HG02678 (cell line): ENCODE measurements at regions not wholly inside any gene's neighbourhood (a gene's known extent, or its start where the extent isn't known, plus 50 kb on each side); places are given as distances from the start of the nearest gene placed in this dataset.

Source experiments
- ATAC-seq: cut with Tn5 transposase; IDR thresholded peaks from one replicate; pipeline ENCODE4 v1.9.1; 2021; ENCODE audit warnings: mild to moderate bottlenecking, moderate library complexity; ENCODE audit not compliant: unreplicated experiment

GRCh38 chr2:225742487-225742886, 343.0 kb downstream of the NYAP2 start:
- no peak for ATAC-seq

GRCh38 chr2:225740086-225740485, 340.6 kb downstream of the NYAP2 start:
- ATAC-seq: no peak

- ATAC-seq: no peak
These were observed 339.8 kb downstream of the NYAP2 start for GRCh38 chr2:225739328-225739727.

- no peak for ATAC-seq
These were observed 339.2 kb downstream of the NYAP2 start for GRCh38 chr2:225738735-225739134.

- ATAC-seq: no peak
These were observed 338.0 kb downstream of the NYAP2 start for GRCh38 chr2:225737556-225737955.

GRCh38 chr2:225735844-225736243, 336.3 kb downstream of the NYAP2 start:
- no peak for ATAC-seq

- no peak for ATAC-seq
These were observed 326.2 kb downstream of the NYAP2 start for GRCh38 chr2:225725726-225726125.
